CD4-positive, alpha-beta T cell treated with Interferon alpha-2 for 1 hour (primary cell): ENCODE measurements at regions not wholly inside any gene's neighbourhood (a gene's known extent, or its start where the extent isn't known, plus 50 kb on each side); places are given as distances from the start of the nearest gene placed in this dataset.
"Not testable (repeated sequence)": the region's sequence is repeated elsewhere in the genome, so short reads cannot be mapped to it uniquely, and the experiment has no call there.

Source experiments
- DNase-seq, 2 donors: peaks; one replicate each; pipeline ENCODE4 v3.0.0-alpha.2; 2020 to 2022

DNA sequence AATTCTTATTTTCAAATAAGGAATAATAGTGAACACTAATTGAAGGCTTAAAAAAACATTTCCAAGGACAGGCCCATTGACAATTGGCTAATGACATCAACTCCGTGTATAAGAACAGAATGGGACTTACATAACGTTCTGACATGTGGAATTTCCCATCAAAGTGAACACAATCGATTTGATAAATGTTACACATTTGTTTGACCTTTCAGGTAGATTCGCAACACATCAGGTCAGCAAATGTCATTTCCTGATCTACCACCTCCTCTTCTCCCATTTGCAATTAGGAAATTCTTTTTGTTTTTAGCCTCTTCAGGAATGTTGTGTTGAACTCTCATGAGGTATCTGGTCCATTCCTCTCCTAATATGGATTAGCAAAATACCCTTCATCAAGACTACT, 292.9 kb upstream of the SLC14A2 start:
- no peak for DNase-seq

- DNase-seq: no peak
Observed at GRCh38 chr18:45324101-45324494, 291.2 kb upstream of the SLC14A2 start.

- no peak for DNase-seq
Observed at GRCh38 chr18:45324495-45325113, 290.7 kb upstream of the SLC14A2 start.

- no peak for DNase-seq
Observed at GRCh38 chr18:45325778-45326177, 289.5 kb upstream of the SLC14A2 start.

DNA sequence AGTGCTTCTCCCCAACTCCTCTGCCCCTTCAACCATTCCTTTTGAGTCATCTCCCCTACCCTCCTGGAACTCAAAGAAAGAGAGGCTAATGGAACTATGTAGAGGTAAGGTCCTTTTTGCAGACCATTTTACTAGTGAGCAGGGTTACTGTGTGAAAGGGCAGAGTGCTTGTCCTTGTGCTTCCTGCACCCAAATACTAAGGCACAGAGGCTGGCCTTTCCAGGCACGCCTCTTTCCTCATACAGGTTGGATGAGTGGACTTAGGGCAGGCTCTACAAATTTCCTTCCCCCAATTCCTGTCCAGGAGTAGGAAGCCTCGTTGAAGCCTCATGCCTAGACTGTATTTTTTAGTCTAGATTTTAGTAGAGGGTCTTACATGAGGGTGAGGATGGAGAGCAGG, 288.8 kb upstream of the SLC14A2 start:
- DNase-seq: no peak

DNA sequence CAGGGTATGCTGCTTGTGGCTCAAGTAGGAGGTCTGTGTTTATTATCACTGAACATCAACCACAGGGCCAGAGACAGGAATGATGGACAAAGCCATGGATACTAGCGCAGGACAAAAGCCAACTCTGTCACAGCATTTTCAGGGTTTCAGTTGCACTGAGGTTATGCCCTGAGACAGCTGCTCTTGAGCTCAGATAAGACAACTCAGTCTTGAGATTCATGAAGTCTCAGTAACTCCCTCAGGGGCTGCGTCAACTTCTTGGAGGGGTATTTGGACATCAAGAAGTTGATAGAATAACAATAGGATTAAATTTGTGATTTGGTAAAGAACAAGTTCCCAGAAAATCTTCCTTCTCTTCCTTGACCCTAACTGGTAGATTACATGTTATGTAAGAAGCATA, 287.0 kb upstream of the SLC14A2 start:
- no peak for DNase-seq

DNA sequence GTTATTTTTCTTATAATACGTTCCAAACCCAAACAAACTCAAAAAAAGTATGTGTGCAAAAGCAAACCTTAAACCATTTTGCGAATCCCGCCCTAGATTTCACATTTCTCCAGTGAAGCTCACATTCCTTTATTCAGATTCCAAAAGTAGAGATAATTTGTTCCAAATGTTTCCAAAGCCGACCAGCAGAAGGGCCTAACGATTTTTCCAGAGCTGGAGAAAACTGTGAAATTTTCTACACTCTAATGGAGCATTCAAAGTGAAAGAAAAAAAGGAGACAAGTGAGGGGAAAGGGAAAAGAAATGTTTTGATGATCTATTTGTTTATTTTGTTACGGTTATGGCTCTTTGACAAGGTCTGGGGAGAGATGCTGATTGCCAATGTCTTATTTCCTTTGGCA, 286.5 kb upstream of the SLC14A2 start:
- DNase-seq: no peak

GRCh38 chr18:45329316-45329715, 286.0 kb upstream of the SLC14A2 start:
- no peak for DNase-seq

- DNase-seq: no peak
Observed at GRCh38 chr18:45330170-45330594, 285.1 kb upstream of the SLC14A2 start.

DNA sequence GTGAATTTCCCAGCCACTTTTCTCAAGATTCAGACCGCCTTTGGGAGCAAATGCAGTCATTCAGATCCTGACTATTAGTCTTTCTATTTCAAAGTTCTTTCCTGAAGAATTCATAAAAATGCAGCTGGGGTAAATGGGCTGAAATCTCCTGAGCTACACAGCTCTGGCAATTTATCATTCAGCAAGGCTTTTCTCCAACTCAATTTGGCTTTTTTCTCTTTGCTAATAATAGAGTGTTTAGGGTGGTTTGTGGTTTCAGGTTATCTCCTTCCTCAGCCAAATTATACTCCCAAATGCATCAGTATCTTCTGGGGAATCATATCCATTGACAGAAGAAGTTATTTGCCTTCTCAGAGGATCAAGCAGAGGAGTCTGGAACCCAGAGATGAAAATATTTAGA, 282.4 kb upstream of the SLC14A2 start:
- DNase-seq: no peak

- no peak for DNase-seq
Observed at GRCh38 chr18:45334191-45334590, 281.1 kb upstream of the SLC14A2 start.

- no peak for DNase-seq
Observed at GRCh38 chr18:45335282-45336043, 279.8 kb upstream of the SLC14A2 start.

- DNase-seq: no peak
Observed at GRCh38 chr18:45336448-45336847, 278.8 kb upstream of the SLC14A2 start.

GRCh38 chr18:45337477-45337876, 277.8 kb upstream of the SLC14A2 start:
- DNase-seq: no peak

GRCh38 chr18:45339810-45340550, 275.3 kb upstream of the SLC14A2 start:
- DNase-seq: no peak

DNA sequence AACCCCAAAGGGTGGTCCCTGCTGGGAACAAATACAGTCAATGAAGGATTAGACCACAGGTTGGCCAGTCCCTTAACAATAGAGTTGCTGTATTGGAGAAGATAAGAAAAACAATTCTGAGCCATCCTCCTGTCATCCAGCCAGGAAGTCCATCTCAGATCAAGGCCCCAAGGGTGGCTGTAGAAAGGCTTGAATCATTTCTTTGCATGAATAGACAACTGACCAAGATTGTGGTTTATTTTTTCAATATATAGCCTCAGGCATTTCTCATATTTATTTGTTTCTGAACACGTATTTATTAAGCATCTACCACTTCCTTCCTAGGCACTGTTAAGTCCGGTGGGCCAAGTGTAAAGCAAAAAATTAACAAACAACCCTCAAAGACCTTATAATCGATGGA, 274.4 kb upstream of the SLC14A2 start:
- DNase-seq: no peak

DNA sequence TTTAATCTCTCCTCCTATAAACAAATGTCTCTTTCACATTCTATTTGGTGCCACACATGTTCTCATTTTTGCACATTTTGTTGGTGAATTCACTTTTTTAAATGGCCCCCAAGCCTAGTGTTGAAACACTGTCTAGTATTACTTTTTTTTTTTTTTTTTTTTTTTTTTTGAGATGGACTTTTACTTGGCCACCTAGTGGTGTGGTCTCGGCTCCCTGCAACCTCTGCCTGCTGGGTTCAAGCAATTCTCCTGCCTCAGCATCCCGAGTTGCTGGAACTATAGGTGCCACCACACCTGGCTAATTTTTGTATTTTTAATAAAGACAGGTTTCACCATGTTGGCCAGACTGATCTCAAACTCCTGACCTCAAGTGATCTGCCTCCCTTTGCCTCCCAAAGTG, 273.8 kb upstream of the SLC14A2 start:
- DNase-seq: no peak

- DNase-seq: no peak
Observed at GRCh38 chr18:45342166-45342565, 273.1 kb upstream of the SLC14A2 start.

- DNase-seq: no peak
Observed at GRCh38 chr18:45342653-45343052, 272.6 kb upstream of the SLC14A2 start.

GRCh38 chr18:45343365-45343764, 271.9 kb upstream of the SLC14A2 start:
- DNase-seq: no peak

- DNase-seq: not testable (repeated sequence)
Observed at GRCh38 chr18:45344680-45345079, 270.6 kb upstream of the SLC14A2 start.

- no peak for DNase-seq
Observed at GRCh38 chr18:45349019-45349418, 266.3 kb upstream of the SLC14A2 start.

- DNase-seq: no peak
Observed at GRCh38 chr18:45349467-45349866, 265.8 kb upstream of the SLC14A2 start.
